ENCODE measurements at regions not wholly inside any gene's neighbourhood (a gene's known extent, or its start where the extent isn't known, plus 50 kb on each side); places are given as distances from the start of the nearest gene placed in this dataset.

GRCh38 chr3:159788291-159788690, 200.3 kb upstream of the IL12A start (continued):
- TF ChIP-seq REST (IDR thresholded peaks at IDR 0.05; ENCODE audit: low read depth) (no peak), SRF (IDR thresholded peaks at IDR 0.05; ENCODE audit: low read depth) (no peak)

GRCh38 chr3:159789017-159789416, 199.6 kb upstream of the IL12A start:
- ATAC-seq, result no peak
- CTCF ChIA-PET, result no interaction called here

More at GRCh38 chr3:159789017-159789416, 199.6 kb upstream of the IL12A start:
- Histone ChIP-seq H3K9me2 (ENCODE audit: insufficient read depth) (no peaks in the 10 kb centered on the region), H3K36me3 (ENCODE audit: control insufficient read depth in 1 of 2, insufficient read depth in 2 of 2, low read length in 2 of 2) (no peaks in the 10 kb centered on the region), H3K4me1 (ENCODE audit: control insufficient read depth in 1 of 2, insufficient read depth in 2 of 2, low read length in 2 of 2) (peaks cover 35 to 42% of the 10 kb centered on the region in 2 experiments), H3K9ac (ENCODE audit: low read length) (no peak overlapping the region), H3K9me3 (ENCODE audit: control insufficient read depth in 1 of 2, insufficient read depth in 1 of 2, low read depth in 1 of 2, low read length in 2 of 2) (no peaks in the 10 kb centered on the region), H3K27me3 (ENCODE audit: insufficient read depth, low read length) (no peaks in the 10 kb centered on the region), H2AFZ (ENCODE audit: low read depth, low read length, poor library complexity, severe bottlenecking) (no peak overlapping the region), H3K79me2 (ENCODE audit: insufficient read depth, low read length) (peaks cover 16% of the 10 kb centered on the region; the same call in 1 of the 2 replicates), H3K4me2 (ENCODE audit: low read length) (no peak overlapping the region), H3K27ac (ENCODE audit: low read depth, low read length) (no peak overlapping the region), H4K20me1 (ENCODE audit: insufficient read depth) (no peaks in the 10 kb centered on the region), H3K4me3 (replicated peaks in 1 of 2; ENCODE audit: low read depth in 1 of 2, low read length in 2 of 2) (no peak overlapping the region)
- ChIA-PET POLR2A (no interaction called here), RAD21 (ENCODE audit: low non-redundant PET in 1 of 2, low total read pairs in 2 of 2, uncharacterized antibody in 2 of 2, unreplicated experiment in 2 of 2) (no interaction called here)
- intact Hi-C loops (cut with micrococcal nuclease), result no loop called here
- no TSS peak for BruUV-seq (replicated peaks)
- no peak for TF ChIP-seq EZH2 (IDR thresholded peaks at IDR 0.05)
- TF ChIP-seq MAX (IDR thresholded peaks at IDR 0.05), result no peak
- no peak for TF ChIP-seq CEBPB (IDR thresholded peaks at IDR 0.05; ENCODE audit: low read depth)
- no peak for TF ChIP-seq SIN3A (IDR thresholded peaks at IDR 0.05; ENCODE audit: low read depth)
- TF ChIP-seq YY1 (IDR thresholded peaks at IDR 0.05; ENCODE audit: extremely low read depth, insufficient replicate concordance, low read depth, low read length), result no peak
- TF ChIP-seq FOSL1 (IDR thresholded peaks at IDR 0.05; ENCODE audit: low read depth), result no peak
- TF ChIP-seq EGR1 (IDR thresholded peaks at IDR 0.05; ENCODE audit: low read depth), result no peak
- TF ChIP-seq POLR2A (IDR thresholded peaks at IDR 0.05; ENCODE audit: borderline replicate concordance, extremely low read depth, insufficient read depth, insufficient read length), result no peak
- TF ChIP-seq TCF7L2 (IDR thresholded peaks at IDR 0.05; ENCODE audit: borderline replicate concordance, extremely low read depth, insufficient read depth, insufficient read length), result no peak
- TF ChIP-seq, protein P1, sequence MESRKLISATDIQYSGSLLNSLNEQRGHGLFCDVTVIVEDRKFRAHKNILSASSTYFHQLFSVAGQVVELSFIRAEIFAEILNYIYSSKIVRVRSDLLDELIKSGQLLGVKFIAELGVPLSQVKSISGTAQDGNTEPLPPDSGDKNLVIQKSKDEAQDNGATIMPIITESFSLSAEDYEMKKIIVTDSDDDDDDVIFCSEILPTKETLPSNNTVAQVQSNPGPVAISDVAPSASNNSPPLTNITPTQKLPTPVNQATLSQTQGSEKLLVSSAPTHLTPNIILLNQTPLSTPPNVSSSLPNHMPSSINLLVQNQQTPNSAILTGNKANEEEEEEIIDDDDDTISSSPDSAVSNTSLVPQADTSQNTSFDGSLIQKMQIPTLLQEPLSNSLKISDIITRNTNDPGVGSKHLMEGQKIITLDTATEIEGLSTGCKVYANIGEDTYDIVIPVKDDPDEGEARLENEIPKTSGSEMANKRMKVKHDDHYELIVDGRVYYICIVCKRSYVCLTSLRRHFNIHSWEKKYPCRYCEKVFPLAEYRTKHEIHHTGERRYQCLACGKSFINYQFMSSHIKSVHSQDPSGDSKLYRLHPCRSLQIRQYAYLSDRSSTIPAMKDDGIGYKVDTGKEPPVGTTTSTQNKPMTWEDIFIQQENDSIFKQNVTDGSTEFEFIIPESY (IDR thresholded peaks at IDR 0.05; ENCODE audit: extremely low read depth, insufficient replicate concordance, low read length), result no peak
- no peak for DNase-seq (ENCODE audit: low read depth, low spot score)

Data from HCT116 (cell line).